Stimulated activated CD8-positive, alpha-beta memory T cell treated with anti-CD3 and anti-CD28 coated beads, Interleukin-2, amount 100 ng/mL, for 48 hours (primary cell): ENCODE measurements at regions not wholly inside any gene's neighbourhood (a gene's known extent, or its start where the extent isn't known, plus 50 kb on each side); places are given as distances from the start of the nearest gene placed in this dataset.
"Not testable (repeated sequence)": the region's sequence is repeated elsewhere in the genome, so short reads cannot be mapped to it uniquely, and the experiment has no call there.

Experiments
- DNase-seq, 2 donors: peaks; one replicate each; pipeline ENCODE4 v3.0.0-alpha.2; 2020; ENCODE audit warnings: low read depth in 2 of 2

DNA sequence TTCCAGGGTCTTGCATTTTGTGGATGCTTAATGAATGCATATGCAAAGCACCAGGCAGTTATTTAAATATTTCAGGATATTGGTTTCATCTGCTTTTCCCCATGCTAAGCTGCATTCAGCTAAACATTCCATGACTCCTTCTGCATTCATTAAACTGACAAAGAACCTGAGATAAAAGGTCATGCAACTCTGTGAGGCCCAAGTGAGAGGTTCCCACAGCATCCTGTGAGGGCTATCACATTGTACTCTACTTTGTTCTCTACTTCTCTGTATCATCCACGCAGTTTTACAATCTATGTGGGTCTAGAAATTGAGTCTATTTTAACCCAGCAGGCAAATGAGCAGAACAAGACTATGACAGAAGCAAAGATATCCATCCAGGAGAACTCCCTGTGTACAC lies 86.4 kb upstream of the PRSS16 start:
- no peak for DNase-seq

DNA sequence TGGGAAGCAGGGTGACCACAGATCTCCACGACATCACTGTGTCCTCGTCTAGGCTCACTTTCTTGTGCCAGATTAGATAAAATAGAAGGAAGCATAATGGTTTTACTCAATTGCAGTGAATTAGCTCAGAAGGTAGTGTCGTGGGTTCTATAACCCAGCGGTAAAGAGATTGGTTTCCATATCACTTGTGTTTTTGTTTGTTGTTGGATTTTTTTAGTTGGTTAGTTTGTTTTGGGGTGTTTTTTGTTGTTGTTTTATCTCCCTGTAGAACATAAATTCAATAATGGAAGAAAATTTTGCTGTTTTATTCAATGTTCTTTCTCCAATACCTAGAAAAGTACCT lies 85.9 kb upstream of the PRSS16 start:
- no peak for DNase-seq

DNA sequence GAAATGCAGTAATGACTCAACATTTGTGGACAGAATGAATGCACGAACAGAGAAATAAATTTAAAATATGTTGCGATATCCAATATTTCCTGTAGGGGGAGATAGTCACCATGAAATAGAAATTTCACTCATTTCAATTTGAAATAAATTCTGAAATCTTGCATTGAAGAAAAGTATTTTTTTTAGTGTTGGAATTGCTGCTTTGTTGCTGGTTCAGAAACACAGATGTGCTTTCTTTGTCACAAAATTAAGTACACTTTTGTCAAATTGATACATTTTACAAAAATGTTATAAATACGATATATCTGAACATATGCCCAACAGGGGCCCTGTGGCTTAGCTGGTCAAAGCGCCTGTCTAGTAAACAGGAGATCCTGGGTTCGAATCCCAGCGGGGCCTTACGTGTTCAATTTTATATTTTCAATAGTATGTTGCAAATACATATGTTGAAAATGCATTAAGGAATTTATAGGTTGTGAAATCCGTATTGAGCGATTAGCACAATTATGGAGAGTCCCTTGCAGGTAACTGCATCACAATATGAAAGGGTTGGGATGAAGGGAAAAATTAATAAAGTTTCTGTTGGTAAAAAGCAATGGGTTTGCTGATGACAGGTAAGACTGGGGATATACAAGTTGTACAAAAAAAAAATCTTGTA lies 85.4 kb upstream of the PRSS16 start:
- DNase-seq, result peak in 1 of 2 donors; percentile 36

DNA sequence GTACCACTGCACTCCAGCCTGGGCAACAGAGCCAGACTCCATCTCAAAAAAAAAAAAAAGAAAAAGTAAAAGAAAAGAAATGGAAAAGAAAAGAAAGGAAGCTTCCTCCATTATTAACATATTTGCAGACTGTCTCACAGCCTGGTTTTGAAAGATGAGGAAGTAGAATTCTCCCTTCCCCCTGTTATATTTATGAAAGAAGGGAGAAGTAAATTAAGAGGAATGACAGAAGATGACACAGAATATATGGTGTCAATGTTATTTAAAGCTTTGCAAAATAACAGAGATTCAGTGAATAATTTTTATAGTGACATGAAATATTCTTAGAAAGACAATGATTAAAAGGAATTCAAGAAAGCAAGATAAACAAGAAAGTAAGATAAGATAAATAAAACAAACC lies 83.7 kb upstream of the PRSS16 start:
- DNase-seq, result no peak

DNA sequence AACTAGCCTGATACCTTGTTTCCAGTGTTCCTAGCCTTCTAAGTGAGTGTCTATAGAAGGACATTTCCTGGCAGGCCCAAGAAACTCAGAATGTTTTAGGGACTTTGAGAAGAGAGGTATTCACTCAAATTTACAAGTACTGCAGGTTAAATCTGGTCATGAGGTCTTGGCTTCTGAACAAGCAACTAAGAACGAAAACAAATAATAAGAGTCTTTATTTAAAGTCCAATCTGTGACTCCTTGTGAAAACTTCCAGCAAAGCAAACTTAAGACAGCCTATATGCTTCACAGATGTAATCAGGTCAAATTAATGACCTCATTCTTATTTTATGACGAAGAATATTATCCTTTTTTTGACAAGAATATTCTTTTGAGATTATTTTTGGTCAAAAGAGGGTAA lies 79.4 kb upstream of the PRSS16 start:
- DNase-seq, result no peak

DNA sequence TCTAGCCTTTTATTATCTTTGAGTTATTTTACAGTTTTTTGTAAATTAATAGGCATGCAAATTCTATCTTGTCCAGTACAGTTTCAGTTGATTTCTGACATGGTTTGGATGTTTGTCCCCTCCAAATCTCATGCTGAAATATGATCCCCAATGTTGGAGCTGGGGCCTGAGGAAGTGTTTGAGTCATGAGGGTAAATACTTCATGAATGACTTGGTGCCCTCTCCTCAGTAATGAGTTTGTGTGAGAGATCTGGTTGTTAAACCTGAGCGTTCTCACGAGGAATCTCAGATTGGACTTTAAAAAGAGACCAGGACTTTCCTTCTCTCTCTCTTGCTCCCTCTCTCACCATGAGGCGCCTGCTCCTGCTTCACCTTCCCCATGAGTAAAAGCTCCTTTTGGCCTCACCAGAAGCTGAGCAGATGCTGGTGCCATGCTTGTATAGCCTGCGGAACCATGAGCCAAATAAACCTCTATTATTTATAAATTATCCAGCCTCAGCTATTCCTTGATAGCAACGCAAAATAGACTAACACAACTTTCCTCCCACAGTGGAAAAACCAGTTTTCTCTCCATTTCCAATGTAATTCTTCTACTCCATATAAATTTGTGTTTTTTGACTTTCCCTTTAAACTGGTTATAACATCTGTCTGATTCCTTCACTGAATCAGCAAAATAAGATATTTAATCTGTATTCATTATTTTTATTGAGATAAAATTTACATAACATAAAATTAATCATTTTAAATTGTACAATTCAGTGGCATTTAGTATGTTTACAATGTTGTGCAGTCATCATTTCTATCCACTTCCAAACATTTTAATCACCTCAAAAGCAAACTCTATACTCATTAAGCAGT lies 78.7 kb upstream of the PRSS16 start:
- no peak for DNase-seq

DNA sequence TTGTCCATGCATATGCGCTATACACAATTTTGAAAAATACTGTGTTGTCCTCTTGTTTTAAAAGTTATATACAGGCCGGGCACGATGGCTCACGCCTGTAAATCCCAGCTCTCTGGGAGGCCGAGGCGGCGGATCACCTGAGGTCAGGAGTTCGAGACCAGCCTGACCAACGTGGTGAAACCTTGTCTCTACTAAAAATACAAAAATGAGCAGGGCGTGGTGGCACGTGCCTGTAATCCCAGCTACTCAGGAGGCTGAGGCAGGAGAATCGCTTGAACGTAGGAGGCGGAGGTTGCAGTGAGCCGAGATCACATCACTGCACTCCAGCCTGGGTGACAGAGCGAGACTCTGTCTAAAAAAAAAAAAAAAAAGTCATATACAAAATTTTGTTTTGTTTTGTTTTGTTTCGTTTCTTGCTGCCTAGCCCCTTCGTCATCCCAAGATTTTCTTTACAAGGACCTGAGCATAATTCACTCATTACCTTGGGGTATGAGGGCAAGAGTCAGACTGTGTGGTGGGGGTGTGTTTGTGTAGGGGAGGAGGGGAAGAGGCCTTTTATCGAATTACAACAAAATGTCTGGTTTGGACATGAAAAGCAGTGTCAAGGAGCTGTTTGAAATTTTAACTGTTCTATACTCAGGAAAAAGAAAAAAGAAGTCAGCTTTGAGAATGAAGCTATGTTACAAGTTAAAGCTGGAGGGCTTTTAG lies 74.8 kb upstream of the PRSS16 start:
- not testable (repeated sequence) for DNase-seq

DNA sequence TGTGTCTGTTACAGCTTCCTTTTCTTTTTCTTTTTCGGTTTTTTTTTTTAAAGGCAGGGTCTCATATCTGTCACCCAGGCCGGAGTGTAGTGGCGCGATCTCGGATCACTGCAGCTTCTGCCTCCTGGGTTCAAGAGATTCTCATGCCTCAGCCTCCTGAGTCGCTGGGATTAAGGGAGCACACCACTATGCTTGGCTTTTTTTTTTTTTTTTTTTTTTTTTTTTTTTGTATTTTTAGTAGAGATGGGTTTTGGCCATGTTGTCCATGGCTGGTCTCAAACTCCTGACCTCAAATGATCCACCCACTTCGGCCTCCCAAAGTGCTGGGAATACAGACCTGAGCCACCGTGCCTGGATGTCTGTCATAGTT lies 74.3 kb upstream of the PRSS16 start:
- DNase-seq, result not testable (repeated sequence)

DNA sequence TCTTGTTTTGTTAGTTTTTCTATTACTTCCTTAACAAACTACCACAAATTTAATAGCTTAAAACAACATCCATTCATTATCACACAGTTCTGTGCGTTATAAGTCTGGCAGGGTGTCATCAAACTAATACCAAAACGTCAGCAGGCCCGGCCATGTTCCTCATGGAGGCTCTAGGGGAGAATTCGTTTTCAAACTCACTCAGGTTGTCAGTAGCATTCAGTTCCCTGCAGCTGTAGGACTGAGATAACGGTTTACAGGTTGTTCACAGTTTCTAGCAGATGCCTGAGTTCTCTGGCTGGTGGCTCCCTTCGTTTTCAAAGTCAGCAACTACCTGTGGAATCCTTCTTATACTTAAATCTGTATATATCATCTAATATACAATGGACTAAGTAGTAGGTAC lies 72.5 kb upstream of the PRSS16 start:
- no peak for DNase-seq

DNA sequence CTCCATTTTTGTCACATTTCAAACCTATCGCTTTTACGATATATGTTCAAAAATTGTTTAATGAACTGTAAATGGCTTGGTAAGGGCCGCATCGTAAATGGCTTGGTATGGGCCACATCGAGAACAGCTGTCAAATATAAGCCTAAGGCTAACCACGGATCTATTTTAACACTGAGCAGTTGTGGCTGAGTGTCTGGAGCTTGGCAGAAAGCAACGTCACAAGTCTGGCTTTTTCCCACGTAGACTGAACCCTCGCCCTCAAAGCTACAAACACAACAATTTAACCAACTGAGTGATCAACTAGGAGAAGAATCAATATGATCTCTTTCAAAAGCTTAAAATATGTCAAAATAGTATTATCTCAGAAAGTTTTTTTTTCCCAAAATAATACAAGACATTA lies 71.4 kb upstream of the PRSS16 start:
- DNase-seq, result no peak

DNA sequence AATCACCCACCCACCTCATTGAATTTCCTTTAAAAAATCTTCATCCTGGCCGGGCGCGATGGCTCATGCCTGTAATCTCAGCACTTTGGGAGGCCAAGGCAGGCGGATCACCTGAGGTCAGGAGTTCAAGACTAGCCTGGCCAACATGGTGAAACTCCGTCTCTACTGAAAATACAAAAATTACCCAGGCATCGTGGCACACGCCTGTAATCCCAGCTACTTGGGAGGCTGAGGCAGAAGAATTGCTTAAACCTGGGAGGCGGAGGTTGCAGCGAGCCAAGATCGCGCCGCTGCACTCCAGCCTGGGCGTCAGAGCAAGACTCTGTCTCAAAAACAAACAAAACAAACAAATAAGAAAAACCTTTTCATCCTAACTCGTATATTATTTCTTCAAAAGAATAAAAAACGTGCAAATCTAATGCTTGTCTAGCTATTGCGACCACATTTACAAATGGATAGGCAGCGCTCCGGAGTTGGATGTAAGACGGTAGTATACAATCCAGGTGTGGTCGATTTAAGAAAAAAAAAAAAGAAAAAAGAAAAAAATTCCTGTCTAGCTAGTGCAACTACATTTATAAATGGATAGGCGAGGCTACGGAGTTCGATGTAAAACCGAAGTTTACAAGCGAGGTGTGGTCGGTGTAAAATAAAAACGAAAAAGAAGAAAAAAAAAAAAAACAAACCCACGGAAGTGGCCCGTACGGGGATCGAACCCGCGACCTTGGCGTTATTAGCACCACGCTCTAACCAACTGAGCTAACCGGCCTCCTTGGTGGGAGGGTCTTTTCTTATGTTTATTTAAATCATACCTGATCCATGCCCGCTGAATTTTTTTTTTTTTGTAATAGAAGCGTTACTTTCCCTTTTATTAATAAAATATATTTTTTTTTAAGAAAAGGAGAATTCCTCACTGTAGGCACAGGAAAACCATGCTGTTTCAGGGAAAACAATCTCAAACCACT lies 70.7 kb upstream of the PRSS16 start:
- DNase-seq, result peak in 1 of 2 donors; percentile 42

DNA sequence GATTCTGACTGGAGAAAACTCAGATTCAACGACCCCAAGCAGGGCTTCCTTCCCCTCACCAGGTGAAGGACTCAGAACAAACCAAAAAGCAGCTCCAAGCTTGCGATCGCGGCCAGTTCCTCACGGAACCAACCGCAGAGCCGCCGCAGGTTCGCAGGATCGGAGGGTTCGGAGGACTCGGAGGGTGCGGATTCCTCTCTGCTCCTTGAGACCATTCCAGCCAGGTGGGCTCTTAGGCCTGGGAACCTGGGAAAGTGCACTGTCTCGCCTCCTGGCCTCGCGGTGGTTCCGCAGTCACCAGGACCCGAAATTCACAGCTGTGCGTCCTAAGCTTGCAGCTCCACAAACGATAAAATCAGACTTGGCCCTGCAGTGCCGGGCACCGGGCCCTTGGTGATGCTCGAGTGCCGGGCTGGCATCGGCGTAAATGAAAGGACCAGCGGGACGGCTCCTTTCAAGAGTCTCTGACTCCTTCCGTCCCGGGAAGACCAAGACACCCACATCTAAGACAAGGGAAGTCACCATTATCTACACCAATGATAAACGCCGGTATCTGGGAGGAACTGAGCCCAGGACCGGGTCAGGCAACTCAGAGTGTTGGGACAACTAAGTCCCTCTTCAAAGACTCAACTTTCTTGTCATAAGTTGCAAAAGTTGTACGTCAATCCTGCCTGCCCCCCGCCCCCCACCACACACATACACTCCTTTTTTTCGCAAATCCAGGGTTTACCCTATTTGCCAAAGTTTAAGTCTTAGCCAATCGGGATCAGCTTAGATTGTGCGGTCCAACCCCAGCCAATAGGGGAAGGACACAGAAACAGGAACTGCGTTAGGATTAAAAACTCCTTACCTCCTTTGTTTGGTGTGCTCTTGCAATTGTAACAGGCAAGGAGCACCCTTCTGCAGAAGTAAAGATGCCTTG lies 69.8 kb upstream of the PRSS16 start:
- peak; percentile 52 to 62 for DNase-seq

DNA sequence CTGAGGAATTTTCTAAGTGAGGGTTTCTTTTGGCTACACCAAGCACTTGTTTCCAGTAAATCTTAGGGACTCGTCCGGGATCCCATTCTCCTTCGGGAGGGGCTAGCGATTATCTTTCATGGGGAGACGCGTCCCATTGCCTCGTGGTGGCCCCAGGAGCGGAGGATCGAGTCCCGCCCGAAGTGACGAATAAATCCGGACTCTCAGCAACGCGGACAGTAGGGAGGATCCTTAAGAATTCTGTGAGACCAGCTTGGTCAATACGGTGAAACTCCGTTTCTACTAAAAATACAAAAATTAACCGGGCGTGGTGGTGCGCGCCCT lies 69.1 kb upstream of the PRSS16 start:
- no peak for DNase-seq

DNA sequence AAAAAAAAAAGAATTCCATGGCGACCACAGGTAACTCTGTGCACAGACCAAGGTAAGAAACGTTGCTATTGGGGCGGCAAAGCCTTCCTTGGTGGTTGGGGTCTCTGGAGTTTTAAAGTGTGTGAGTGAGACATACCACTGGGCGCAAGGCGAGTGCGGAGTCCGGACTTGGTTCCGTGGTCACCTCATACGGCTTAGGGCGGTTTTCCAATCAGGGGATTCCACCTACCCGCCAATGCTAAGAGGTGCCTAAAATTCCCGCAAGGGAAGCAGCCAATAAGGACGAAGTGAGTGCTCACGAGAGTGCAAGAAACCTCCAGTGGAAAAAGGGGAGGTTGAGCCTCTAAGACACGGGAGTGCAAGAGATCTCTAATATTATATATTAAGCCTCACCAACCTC lies 68.6 kb upstream of the PRSS16 start:
- no peak for DNase-seq

DNA sequence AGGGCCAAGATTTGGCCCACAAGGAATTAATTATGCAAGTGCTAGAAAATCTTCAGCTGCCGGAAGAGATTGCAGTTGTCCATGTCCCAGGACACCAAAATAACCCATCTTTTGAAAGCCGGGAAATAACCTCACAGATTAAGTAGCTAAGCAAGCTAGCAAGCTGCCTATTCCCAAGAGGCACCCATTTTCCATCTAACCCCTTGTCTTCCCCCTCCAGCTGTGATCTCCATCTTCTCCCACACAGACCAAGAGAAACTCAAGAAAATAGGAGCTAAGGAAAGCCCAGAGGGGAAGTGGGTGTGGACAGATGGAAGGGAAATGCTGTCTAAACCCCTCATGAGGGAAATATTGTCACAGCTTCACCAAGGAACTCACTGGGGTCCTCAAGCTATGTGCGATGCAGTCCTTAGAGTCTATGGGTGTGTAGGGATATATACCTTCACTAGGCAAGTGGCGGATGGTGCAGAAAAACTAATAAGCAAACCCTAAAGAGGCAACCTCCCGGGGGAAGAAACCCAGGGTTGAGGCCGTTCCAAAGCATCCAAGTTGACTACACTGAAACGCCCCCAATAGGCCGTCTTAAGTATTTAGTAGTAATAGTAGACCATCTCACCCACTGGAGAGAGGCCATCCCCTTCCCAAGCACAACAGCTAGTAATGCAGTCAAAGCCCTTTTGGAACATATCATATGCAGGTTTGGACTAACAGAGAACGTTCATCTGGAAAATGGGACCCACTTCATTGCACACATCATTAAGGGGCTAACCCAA lies 64.3 kb upstream of the PRSS16 start:
- DNase-seq, result no peak

DNA sequence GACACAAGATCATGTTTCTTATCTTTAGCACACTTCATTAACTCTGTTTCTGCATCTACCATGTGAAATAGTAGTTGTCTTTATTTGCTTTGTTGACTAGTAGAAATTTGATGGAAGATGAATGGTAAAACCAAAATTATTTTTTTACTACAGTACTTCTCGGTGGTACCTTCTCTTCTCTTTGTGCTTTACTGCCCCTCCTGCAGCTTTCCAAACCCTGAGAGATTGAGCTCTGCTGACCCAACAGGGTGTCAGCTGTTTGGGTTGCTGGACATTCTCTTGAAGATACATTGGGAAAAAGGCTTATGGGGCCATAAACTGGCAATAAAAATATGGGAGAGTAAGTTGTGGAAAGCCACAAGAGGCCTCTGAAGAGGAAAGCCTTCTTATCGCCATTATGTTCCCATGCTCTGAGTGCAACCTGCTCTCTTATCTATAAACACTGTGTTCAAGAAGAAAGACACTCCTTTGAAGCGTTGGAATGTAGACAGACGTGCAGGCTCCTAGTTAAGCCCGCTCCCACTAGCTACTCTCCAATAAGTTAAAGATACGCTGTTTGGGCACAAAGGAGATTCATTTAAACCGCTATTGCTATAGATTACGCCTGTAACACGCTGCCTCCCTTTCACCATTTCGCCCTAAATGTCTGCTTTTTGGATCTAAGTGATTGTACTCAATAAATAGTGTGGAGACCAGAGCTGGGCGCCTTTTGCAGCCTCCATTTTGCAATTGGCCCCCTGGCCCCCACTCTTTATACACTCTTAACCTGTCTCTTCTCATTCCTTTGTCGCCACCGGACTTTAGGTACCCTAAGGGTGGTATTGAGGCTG lies 60.1 kb upstream of the PRSS16 start:
- DNase-seq, result no peak

DNA sequence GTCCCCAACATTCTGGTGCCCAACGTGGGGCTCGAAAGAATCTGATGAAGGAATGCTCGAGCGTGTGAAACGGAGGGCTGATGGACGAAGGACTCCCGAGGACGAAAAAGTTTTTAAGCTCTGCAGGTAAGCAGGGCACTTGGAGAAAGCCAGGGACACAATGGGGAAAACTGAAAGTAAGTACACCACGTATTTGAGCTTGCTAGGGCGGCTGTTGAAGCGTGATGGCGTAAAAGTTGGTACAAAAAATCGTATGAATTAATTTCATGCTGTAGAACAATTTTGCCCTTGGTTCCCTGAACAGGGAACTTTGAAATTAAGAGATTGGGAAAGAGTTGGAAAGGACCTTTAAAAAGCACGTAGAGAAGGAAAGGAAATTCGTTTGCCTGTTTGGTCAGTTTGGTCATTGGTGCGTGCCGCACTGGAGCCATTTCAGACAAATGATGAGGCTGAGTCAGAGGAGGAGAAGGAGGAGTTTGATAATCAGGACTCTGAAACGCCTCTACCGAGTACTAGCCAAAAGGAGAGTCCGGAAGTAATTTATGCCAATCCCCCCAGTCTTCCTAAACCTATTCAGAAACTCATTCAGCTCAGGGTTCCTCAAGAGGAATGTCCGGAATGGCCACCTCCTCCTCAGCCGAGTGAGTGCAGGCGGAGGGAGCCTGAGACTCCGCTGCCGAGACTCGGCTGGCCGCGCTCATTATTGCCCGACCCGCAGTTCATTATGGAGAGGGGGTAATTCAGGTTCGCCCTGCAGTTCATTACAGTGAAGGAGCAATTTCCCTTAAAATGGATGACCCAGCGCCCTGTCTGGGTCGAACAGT lies 59.2 kb upstream of the PRSS16 start:
- DNase-seq, result no peak

DNA sequence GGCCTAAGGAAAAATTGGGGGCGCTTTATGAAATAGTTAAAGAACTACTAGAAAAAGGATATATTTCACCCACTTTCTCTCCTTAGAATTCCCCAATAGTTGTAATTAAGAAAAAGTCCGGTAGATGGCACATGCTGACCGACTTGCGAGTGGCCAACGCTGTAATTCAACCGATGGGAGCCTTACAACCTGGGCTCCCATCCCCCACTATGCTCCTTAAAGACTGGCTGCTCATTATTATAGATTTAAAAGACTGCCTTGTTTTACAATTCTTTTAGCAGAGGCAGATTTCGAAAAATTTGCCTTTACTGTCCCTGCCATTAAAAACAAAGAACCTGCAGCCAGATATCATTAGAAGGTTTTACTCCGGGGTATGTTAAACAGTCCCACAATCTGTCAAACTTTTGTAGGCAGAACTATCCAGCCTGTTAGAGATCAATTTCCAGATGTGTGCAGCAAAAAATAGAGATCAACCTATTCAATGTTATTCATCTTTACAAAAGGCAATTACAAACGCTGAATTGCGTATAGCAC lies 58.5 kb upstream of the PRSS16 start:
- peak in 1 of 2 donors; percentile 30 for DNase-seq
